Ovary (tissue), 7 donors: ENCODE measurements at regions not wholly inside any gene's neighbourhood (a gene's known extent, or its start where the extent isn't known, plus 50 kb on each side); places are given as distances from the start of the nearest gene placed in this dataset.

ENCODE experiments used
- DNase-seq, 5 donors: peaks; one replicate each; pipeline ENCODE4 v3.0.0-alpha.2; 2019 to 2020
- H3K27ac ChIP-seq, 2 donors: fragments of 200-600 bp; one replicate each; pipeline versions ENCODE4 v1.5.1 to v1.8.0; 2019 to 2022
- H3K27me3 ChIP-seq: fragments of 200-600 bp; one replicate; pipeline ENCODE4 v1.8.0; 2022
- H3K36me3 ChIP-seq: fragments of 200-600 bp; sonication (generic); one replicate; pipeline ENCODE4 v1.5.1; 2019
- H3K4me1 ChIP-seq: one replicate; pipeline ENCODE4 v1.8.1; 2013; ENCODE audit warnings: mild to moderate bottlenecking, moderate library complexity; ENCODE audit not compliant: insufficient read depth
- H3K4me3 ChIP-seq: fragments of 200-600 bp; sonication (generic); one replicate; pipeline ENCODE4 v1.5.1; 2017
- H3K9me3 ChIP-seq, 2 donors: fragments of 200-600 bp in 1 of 2; sonication (generic) in 1 of 2; one replicate each; pipeline versions ENCODE4 v1.5.1 to v1.8.1; 2013 to 2019; ENCODE audit warnings: mild to moderate bottlenecking in 1 of 2, moderate library complexity in 1 of 2
- EP300 ChIP-seq: sonication (generic); formaldehyde crosslinking; IDR thresholded peaks from one replicate; pipeline ENCODE4 v1.6.1; 2017; ENCODE audit warnings: antibody characterized with exemption
- POLR2A ChIP-seq: fragments of 450-650 bp; IDR thresholded peaks from one replicate; pipeline ENCODE4 v1.6.1; 2017; ENCODE audit warnings: antibody characterized with exemption, mild to moderate bottlenecking, moderate library complexity
- WGBS, 3 donors: extraction: QIAGEN DNeasy Blood & Tissue Kit in 1 of 3; methylation state at CpG; one replicate each; pipeline versions ENCODE4 v1.1.5 to v1.1.7; 2013 to 2017; 5-methylcytosine and 5-hydroxymethylcytosine counted together
- intact Hi-C, 4 donors: fragments of 100-400 bp; cut with DNase I; formaldehyde crosslinking; loops; one replicate each; pipeline versions ENCODE4 v1.11.0 to v1.15.1; 2022 to 2023
- TF ChIP-seq, protein P1 (sequence below), 3 donors: fragments of 450-650 bp in 2 of 3; fragments of 200-600 bp in 1 of 3; IDR thresholded peaks; one replicate each; pipeline versions ENCODE4 v1.5.1 to v1.8.0; 2016 to 2022; ENCODE audit warnings: antibody characterized with exemption in 3 of 3, mild to moderate bottlenecking in 1 of 3
- donor health status: DM: no; HTN: no; CAD: no; lungs with moderate emphysema.
- donor health status: DM: no; HTN: no; CAD: no.
- donor health status: Bipolar disorder and iron deficiency.
- donor health status: DM: no; HTN: no; CAD: no.
- donor health status: DM: yes; HTN: yes; CAD: no.

DNA sequence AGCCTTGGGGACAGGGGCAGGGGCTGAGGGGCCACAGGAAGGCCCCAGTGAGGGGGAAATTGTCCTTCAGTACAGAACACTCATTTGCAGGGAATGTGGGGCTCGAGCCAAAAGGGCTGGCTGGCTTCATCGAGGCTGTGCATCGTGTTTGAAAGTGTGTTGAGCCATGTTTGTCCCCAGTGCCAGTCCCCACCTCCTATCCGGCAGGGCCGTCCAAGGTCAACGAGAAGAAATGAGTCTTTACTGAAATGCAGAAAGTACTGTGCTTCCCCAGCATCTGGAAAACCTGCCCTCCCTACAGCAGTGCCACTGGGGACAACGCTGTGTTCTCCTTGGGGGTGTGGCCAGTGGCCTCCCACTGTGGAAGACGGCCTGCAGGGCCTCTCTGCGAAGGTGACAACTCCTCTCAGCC lies 214.1 kb downstream of the KLF6 start:
- DNase-seq = no peak
- Histone ChIP-seq H3K9me3 (no peaks in the 10 kb centered on the region), H3K27me3 (no peaks in the 10 kb centered on the region), H3K36me3 (no peaks in the 10 kb centered on the region), H3K4me1 (no peaks in the 10 kb centered on the region), H3K4me3 (no peak overlapping the region), H3K27ac (no peak overlapping the region)
- TF ChIP-seq, protein P1, sequence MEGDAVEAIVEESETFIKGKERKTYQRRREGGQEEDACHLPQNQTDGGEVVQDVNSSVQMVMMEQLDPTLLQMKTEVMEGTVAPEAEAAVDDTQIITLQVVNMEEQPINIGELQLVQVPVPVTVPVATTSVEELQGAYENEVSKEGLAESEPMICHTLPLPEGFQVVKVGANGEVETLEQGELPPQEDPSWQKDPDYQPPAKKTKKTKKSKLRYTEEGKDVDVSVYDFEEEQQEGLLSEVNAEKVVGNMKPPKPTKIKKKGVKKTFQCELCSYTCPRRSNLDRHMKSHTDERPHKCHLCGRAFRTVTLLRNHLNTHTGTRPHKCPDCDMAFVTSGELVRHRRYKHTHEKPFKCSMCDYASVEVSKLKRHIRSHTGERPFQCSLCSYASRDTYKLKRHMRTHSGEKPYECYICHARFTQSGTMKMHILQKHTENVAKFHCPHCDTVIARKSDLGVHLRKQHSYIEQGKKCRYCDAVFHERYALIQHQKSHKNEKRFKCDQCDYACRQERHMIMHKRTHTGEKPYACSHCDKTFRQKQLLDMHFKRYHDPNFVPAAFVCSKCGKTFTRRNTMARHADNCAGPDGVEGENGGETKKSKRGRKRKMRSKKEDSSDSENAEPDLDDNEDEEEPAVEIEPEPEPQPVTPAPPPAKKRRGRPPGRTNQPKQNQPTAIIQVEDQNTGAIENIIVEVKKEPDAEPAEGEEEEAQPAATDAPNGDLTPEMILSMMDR (IDR thresholded peaks at IDR 0.05) = no peak
- TF ChIP-seq EP300 (no peak), POLR2A (no peak)
- 68 to 75% (median 68%) methylated on average over 7 to 9 of the region's 9 CpGs for WGBS, 3 donors
- intact Hi-C loops = no loop called here

DNA sequence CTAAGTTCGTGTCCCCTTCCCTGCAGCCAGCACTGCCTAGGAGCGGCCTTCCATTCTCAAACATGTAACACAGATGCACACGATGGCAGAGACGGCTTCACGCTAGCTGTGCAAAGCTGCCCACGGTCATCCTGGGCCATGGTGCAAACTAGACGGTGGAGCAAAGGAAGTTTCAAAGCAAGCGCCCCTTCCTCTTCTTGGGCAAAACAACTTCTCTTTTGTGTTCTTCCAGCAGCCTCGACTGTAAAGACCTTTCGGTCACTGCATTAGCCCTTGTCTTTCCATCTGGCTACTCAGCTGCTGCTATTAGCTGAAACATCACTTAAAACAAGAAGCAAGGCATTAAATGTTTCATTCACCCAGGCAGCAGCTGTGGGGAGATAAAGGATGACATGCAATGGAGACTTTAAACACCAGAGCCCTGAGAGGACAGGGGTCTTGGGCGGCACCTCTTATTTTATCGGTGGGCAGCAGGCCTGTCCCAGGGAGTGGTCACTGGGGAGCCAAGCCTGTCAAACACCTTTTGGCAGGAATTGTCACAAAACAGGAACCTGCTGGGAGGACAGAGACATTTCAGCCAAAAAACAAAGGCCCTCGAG lies 214.8 kb downstream of the KLF6 start:
- TF ChIP-seq POLR2A (no peak), EP300 (no peak)
- TF ChIP-seq, protein P1 (IDR thresholded peaks at IDR 0.05) = no peak
- no peak for DNase-seq
- WGBS, 3 donors = 86 to 90% (median 88%) methylated on average over 13 of the region's 13 CpGs
- Histone ChIP-seq H3K36me3 (no peaks in the 10 kb centered on the region), H3K27ac (no peak overlapping the region), H3K4me3 (no peak overlapping the region), H3K4me1 (no peaks in the 10 kb centered on the region), H3K27me3 (no peaks in the 10 kb centered on the region), H3K9me3 (no peaks in the 10 kb centered on the region)
- intact Hi-C loops = no loop called here

DNA sequence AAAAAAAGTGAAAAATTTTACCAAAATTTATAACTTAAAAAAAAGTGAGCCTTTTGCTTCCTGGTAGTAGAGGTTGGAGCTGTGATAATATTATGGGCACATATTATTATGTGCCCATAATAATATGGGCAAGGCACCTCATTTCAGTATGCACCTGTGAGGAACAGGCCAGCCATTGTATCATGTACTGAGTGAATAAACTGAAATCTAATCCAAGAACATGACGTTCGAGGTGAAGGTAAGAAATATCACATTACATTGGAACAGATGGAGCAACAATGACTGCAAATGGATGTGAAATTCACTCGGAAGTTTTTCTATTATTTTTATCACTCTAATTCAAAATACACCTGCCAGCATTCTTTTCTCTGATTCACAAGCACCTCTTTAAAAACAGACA lies 216.0 kb downstream of the KLF6 start:
- no peak overlapping the region for H3K27ac ChIP-seq
- H3K4me3 ChIP-seq = no peak overlapping the region
- 68 to 76% (median 71%) methylated on average over 3 of the region's 3 CpGs for WGBS, 3 donors
- no peak for DNase-seq
- no peaks in the 10 kb centered on the region for H3K36me3 ChIP-seq
- H3K27me3 ChIP-seq = no peaks in the 10 kb centered on the region
- intact Hi-C loops = no loop called here
- TF ChIP-seq, protein P1 (IDR thresholded peaks at IDR 0.05) = no peak
- TF ChIP-seq EP300 = no peak
- TF ChIP-seq POLR2A = no peak
- H3K4me1 ChIP-seq = no peaks in the 10 kb centered on the region
- no peaks in the 10 kb centered on the region for H3K9me3 ChIP-seq

DNA sequence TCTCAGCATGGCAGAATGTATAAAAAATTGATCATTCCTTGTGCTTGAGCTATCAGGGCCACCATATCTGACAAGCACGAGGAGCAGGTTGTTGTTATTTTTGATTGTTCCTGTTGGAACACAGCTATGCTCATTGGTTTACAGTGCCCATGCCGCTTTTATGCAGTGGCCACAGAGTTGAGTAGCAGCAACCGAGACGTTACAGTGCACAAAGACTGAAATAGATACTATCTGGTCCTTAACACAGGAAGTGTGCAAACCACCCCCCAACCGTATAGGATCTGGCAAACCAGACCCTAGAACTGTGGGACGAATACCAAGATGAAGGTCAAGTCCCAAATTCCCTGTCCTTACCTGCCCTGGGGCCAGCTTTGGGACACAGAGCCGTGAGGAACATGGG lies 216.6 kb downstream of the KLF6 start:
- H3K9me3 ChIP-seq = no peaks in the 10 kb centered on the region
- TF ChIP-seq POLR2A (no peak), EP300 (no peak)
- TF ChIP-seq, protein P1 (IDR thresholded peaks at IDR 0.05) = no peak
- no peak overlapping the region for H3K4me3 ChIP-seq
- DNase-seq = no peak
- intact Hi-C loops = no loop called here
- 79 to 92% (median 88%) methylated on average over 7 of the region's 7 CpGs for WGBS, 3 donors
- H3K36me3 ChIP-seq = no peaks in the 10 kb centered on the region
- no peaks in the 10 kb centered on the region for H3K27me3 ChIP-seq
- no peak overlapping the region for H3K27ac ChIP-seq
- H3K4me1 ChIP-seq = no peaks in the 10 kb centered on the region
